Chondrocyte (in vitro differentiated cells): ENCODE measurements at regions not wholly inside any gene's neighbourhood (a gene's known extent, or its start where the extent isn't known, plus 50 kb on each side); places are given as distances from the start of the nearest gene placed in this dataset.

ENCODE experiments used
- DNase-seq: peaks from one replicate; pipeline ENCODE4 v3.0.0; 2021; ENCODE audit warnings: mixed read lengths, low spot score
- H3K27ac Mint-ChIP-seq: one replicate; pipeline ENCODE4 v1.8.0; 2021; ENCODE audit warnings: mild to moderate bottlenecking, moderate library complexity, mixed read lengths; ENCODE audit not compliant: unreplicated experiment
- H3K27me3 Mint-ChIP-seq: 2 replicates; pipeline ENCODE4 v1.8.0; 2021; ENCODE audit warnings: low read depth, mixed read lengths
- H3K36me3 Mint-ChIP-seq: 2 replicates; pipeline ENCODE4 v1.8.0; 2021; ENCODE audit warnings: low read depth, mixed read lengths
- H3K4me1 Mint-ChIP-seq: 2 replicates; pipeline ENCODE4 v1.8.0; 2021; ENCODE audit warnings: low read depth, mild to moderate bottlenecking, mixed read lengths
- H3K4me3 Mint-ChIP-seq: one replicate; pipeline ENCODE4 v1.8.0; 2021; ENCODE audit warnings: mild to moderate bottlenecking, moderate library complexity, mixed read lengths; ENCODE audit not compliant: unreplicated experiment
- H3K9me3 Mint-ChIP-seq: 2 replicates; pipeline ENCODE4 v1.8.0; 2021; ENCODE audit warnings: low read depth, mixed read lengths
- CTCF ChIP-seq: fragments of 200-600 bp; sonication (generic); IDR thresholded peaks from 2 replicates; pipeline ENCODE4 v1.5.0; 2021; ENCODE audit warnings: antibody characterized with exemption, mild to moderate bottlenecking, moderate library complexity

GRCh38 chr6:144597511-144597910 is 312.4 kb downstream of the UTRN start:
- Mint-ChIP-seq H3K36me3 (peaks cover 19% of the 10 kb centered on the region), H3K4me1 (peaks cover 3% of the 10 kb centered on the region), H3K27me3 (no peaks in the 10 kb centered on the region), H3K4me3 (no peak overlapping the region), H3K27ac (no peak overlapping the region), H3K9me3 (peaks cover 17% of the 10 kb centered on the region)
- no peak for TF ChIP-seq CTCF
- DNase-seq: no peak

- H3K4me3 Mint-ChIP-seq: no peak overlapping the region
- H3K36me3 Mint-ChIP-seq: peaks cover 16% of the 10 kb centered on the region
- TF ChIP-seq CTCF: no peak
- H3K27me3 Mint-ChIP-seq: no peaks in the 10 kb centered on the region
- H3K27ac Mint-ChIP-seq: no peak overlapping the region
- no peak for DNase-seq
- peaks cover 3% of the 10 kb centered on the region for H3K4me1 Mint-ChIP-seq
- H3K9me3 Mint-ChIP-seq: peaks cover 17% of the 10 kb centered on the region
Observed at GRCh38 chr6:144599615-144600014, 314.5 kb downstream of the UTRN start.

GRCh38 chr6:144601221-144601620 is 316.1 kb downstream of the UTRN start:
- Mint-ChIP-seq H3K9me3 (peaks cover 17% of the 10 kb centered on the region), H3K36me3 (peaks cover 16% of the 10 kb centered on the region), H3K4me3 (no peak overlapping the region), H3K27me3 (no peaks in the 10 kb centered on the region), H3K27ac (no peak overlapping the region), H3K4me1 (peaks cover 3% of the 10 kb centered on the region)
- TF ChIP-seq CTCF: no peak
- no peak for DNase-seq

- peaks cover 19% of the 10 kb centered on the region for H3K36me3 Mint-ChIP-seq
- H3K9me3 Mint-ChIP-seq: peaks cover 17% of the 10 kb centered on the region
- H3K27ac Mint-ChIP-seq: no peak overlapping the region
- DNase-seq: no peak
- no peak overlapping the region for H3K4me3 Mint-ChIP-seq
- no peaks in the 10 kb centered on the region for H3K27me3 Mint-ChIP-seq
- H3K4me1 Mint-ChIP-seq: peaks cover 3% of the 10 kb centered on the region
- no peak for TF ChIP-seq CTCF
Observed at GRCh38 chr6:144602523-144603180, 317.5 kb downstream of the UTRN start.

GRCh38 chr6:144606083-144606482 is 320.9 kb downstream of the UTRN start:
- Mint-ChIP-seq H3K36me3 (peaks cover 17% of the 10 kb centered on the region), H3K9me3 (peaks cover 8% of the 10 kb centered on the region), H3K27me3 (no peaks in the 10 kb centered on the region), H3K4me3 (no peak overlapping the region), H3K4me1 (no peaks in the 10 kb centered on the region), H3K27ac (no peak overlapping the region)
- no peak for DNase-seq
- no peak for TF ChIP-seq CTCF
